Type B pancreatic cell (in vitro differentiated cells): ENCODE measurements at regions not wholly inside any gene's neighbourhood (a gene's known extent, or its start where the extent isn't known, plus 50 kb on each side); places are given as distances from the start of the nearest gene placed in this dataset.

Source experiments
- DNase-seq: peaks from one replicate; pipeline ENCODE4 v3.0.0; 2021; ENCODE audit warnings: mixed read lengths; ENCODE audit not compliant: unreplicated experiment; ENCODE audit errors: extremely low spot score
- H3K27ac Mint-ChIP-seq: 2 replicates; pipeline ENCODE4 v1.8.0; 2021; ENCODE audit warnings: mild to moderate bottlenecking, mixed read lengths
- H3K27me3 Mint-ChIP-seq: 2 replicates; pipeline ENCODE4 v1.8.0; 2021; ENCODE audit warnings: mixed read lengths
- H3K36me3 Mint-ChIP-seq: 2 replicates; pipeline ENCODE4 v1.8.0; 2021; ENCODE audit warnings: mixed read lengths
- H3K4me1 Mint-ChIP-seq: one replicate; pipeline ENCODE4 v1.8.0; 2021; ENCODE audit warnings: mixed read lengths; ENCODE audit not compliant: unreplicated experiment
- H3K4me3 Mint-ChIP-seq: 2 replicates; pipeline ENCODE4 v1.8.0; 2021; ENCODE audit warnings: mild to moderate bottlenecking, mixed read lengths
- H3K9me3 Mint-ChIP-seq: 2 replicates; pipeline ENCODE4 v1.8.0; 2021; ENCODE audit warnings: mixed read lengths
- CTCF ChIP-seq: fragments of 200-600 bp; sonication (generic); conservative IDR thresholded peaks from 2 replicates; pipeline ENCODE4 v1.5.0; 2021; ENCODE audit warnings: antibody characterized with exemption, mild to moderate bottlenecking

- Mint-ChIP-seq H3K4me3 (no peak overlapping the region), H3K27ac (no peak overlapping the region), H3K27me3 (peaks cover 26% of the 10 kb centered on the region), H3K36me3 (no peaks in the 10 kb centered on the region), H3K9me3 (peaks cover 7% of the 10 kb centered on the region), H3K4me1 (peaks cover 12% of the 10 kb centered on the region)
- no peak for TF ChIP-seq CTCF
- no peak for DNase-seq
These were observed 148.0 kb downstream of the TTC32 start for GRCh38 chr2:19753818-19754217.

- no peak overlapping the region for H3K4me3 Mint-ChIP-seq
- H3K36me3 Mint-ChIP-seq: no peaks in the 10 kb centered on the region
- H3K4me1 Mint-ChIP-seq: peaks cover 17% of the 10 kb centered on the region
- no peak overlapping the region for H3K27ac Mint-ChIP-seq
- peaks cover 26% of the 10 kb centered on the region for H3K27me3 Mint-ChIP-seq
- H3K9me3 Mint-ChIP-seq: peaks cover 7% of the 10 kb centered on the region
- TF ChIP-seq CTCF: no peak
- no peak for DNase-seq
These were observed 148.5 kb downstream of the TTC32 start for GRCh38 chr2:19753314-19753713.

GRCh38 chr2:19752500-19752899, 149.3 kb downstream of the TTC32 start:
- H3K4me1 Mint-ChIP-seq: peaks cover 18% of the 10 kb centered on the region
- TF ChIP-seq CTCF: no peak
- no peaks in the 10 kb centered on the region for H3K36me3 Mint-ChIP-seq
- no peak overlapping the region for H3K4me3 Mint-ChIP-seq
- H3K27ac Mint-ChIP-seq: no peak overlapping the region
- H3K9me3 Mint-ChIP-seq: peaks cover 7% of the 10 kb centered on the region
- no peak for DNase-seq
- peaks cover 26% of the 10 kb centered on the region for H3K27me3 Mint-ChIP-seq

GRCh38 chr2:19751631-19752030, 150.2 kb downstream of the TTC32 start:
- no peak for DNase-seq
- no peak overlapping the region for H3K4me3 Mint-ChIP-seq
- H3K27me3 Mint-ChIP-seq: peaks cover 26% of the 10 kb centered on the region
- peaks cover 22% of the 10 kb centered on the region for H3K4me1 Mint-ChIP-seq
- no peak overlapping the region for H3K27ac Mint-ChIP-seq
- peaks cover 7% of the 10 kb centered on the region for H3K9me3 Mint-ChIP-seq
- H3K36me3 Mint-ChIP-seq: no peaks in the 10 kb centered on the region
- no peak for TF ChIP-seq CTCF

GRCh38 chr2:19750136-19750535, 151.6 kb downstream of the TTC32 start:
- Mint-ChIP-seq H3K4me3 (no peak overlapping the region), H3K27ac (no peak overlapping the region), H3K36me3 (no peaks in the 10 kb centered on the region), H3K27me3 (peaks cover 25% of the 10 kb centered on the region), H3K4me1 (peaks cover 22% of the 10 kb centered on the region), H3K9me3 (peaks cover 7% of the 10 kb centered on the region)
- DNase-seq: no peak
- TF ChIP-seq CTCF: no peak

GRCh38 chr2:19749507-19749836, 152.3 kb downstream of the TTC32 start:
- H3K4me3 Mint-ChIP-seq: no peak overlapping the region
- H3K36me3 Mint-ChIP-seq: no peaks in the 10 kb centered on the region
- no peak overlapping the region for H3K27ac Mint-ChIP-seq
- peaks cover 26% of the 10 kb centered on the region for H3K27me3 Mint-ChIP-seq
- TF ChIP-seq CTCF: no peak
- DNase-seq: no peak
- H3K9me3 Mint-ChIP-seq: peaks cover 7% of the 10 kb centered on the region
- H3K4me1 Mint-ChIP-seq: peaks cover 16% of the 10 kb centered on the region
